Panc1 (cell line): ENCODE measurements at regions not wholly inside any gene's neighbourhood (a gene's known extent, or its start where the extent isn't known, plus 50 kb on each side); places are given as distances from the start of the nearest gene placed in this dataset.
"Not testable (repeated sequence)": the region's sequence is repeated elsewhere in the genome, so short reads cannot be mapped to it uniquely, and the experiment has no call there.

Experiments
- ATAC-seq: fragments of 200-7000 bp; cut with Tn5 transposase; 2 replicates; pipeline ENCODE4 v1.9.1; 2020; ENCODE audit warnings: mild to moderate bottlenecking, moderate library complexity
- BruUV-seq: library from RNA; stranded (reverse); fragments of 400-500 nt; replicated peaks from 2 replicates; lab custom pipeline; 2021; lab: Mats Ljungman, UMichigan
- CTCF ChIA-PET: fragments of 300-600 bp; sonication (Branson Sonifier 250); formaldehyde crosslinking; loops from one replicate; lab custom pipeline; 2022; ENCODE audit warnings: antibody characterized with exemption; lab: Charles Lee
- POLR2A ChIA-PET: fragments of 300-600 bp; sonication (Branson Sonifier 250); formaldehyde crosslinking; loops from one replicate; lab custom pipeline; 2022; ENCODE audit warnings: antibody characterized with exemption; lab: Charles Lee
- DNase-seq: peaks from one replicate; pipeline ENCODE4 v3.0.0-alpha.2; 2010; ENCODE audit warnings: low read depth, low spot score
- H3K27ac ChIP-seq: 2 replicates; pipeline ENCODE4 v1.5.1; 2011; ENCODE audit warnings: mild to moderate bottlenecking, low read length, inconsistent platforms
- H3K27me3 ChIP-seq: fragments of 200-500 bp; sonication (Bioruptor generic); 2 replicates; pipeline ENCODE4 v1.6.0; 2014; ENCODE audit warnings: low read length, inconsistent platforms; ENCODE audit not compliant: control insufficient read depth, insufficient read depth
- H3K36me3 ChIP-seq: fragments of 200-500 bp; sonication (Bioruptor generic); 2 replicates; pipeline ENCODE4 v1.5.1; 2014; ENCODE audit warnings: inconsistent platforms, mild to moderate bottlenecking, low read length, moderate library complexity; ENCODE audit not compliant: control insufficient read depth, insufficient read depth
- H3K4me1 ChIP-seq: 2 replicates; pipeline ENCODE4 v1.5.1; 2011; ENCODE audit warnings: inconsistent platforms, mild to moderate bottlenecking, low read length, moderate library complexity; ENCODE audit not compliant: control insufficient read depth, insufficient read depth
- H3K4me3 ChIP-seq, 2 experiments: 2 replicates each; pipeline ENCODE4 v1.5.1; 2011 to 2012; ENCODE audit warnings: low read depth in 2 of 2, low read length in 2 of 2, mild to moderate bottlenecking in 2 of 2, inconsistent platforms in 1 of 2, moderate library complexity in 1 of 2
- H3K9me3 ChIP-seq: fragments of 200-500 bp; sonication (Bioruptor generic); 2 replicates; pipeline ENCODE4 v1.5.1; 2014; ENCODE audit warnings: low read depth, mild to moderate bottlenecking, inconsistent platforms, low read length, moderate library complexity; ENCODE audit not compliant: control insufficient read depth, insufficient read depth
- CTCF ChIP-seq: fragments of 450-650 bp; IDR thresholded peaks from 2 replicates; pipeline ENCODE4 v1.5.1; 2017; ENCODE audit warnings: mild to moderate bottlenecking
- POLR2AphosphoS5 ChIP-seq: IDR thresholded peaks from 2 replicates; pipeline ENCODE4 v1.6.1; 2012; ENCODE audit warnings: mild to moderate bottlenecking, low read depth, low read length, moderate library complexity
- SIN3A ChIP-seq: IDR thresholded peaks from 2 replicates; pipeline ENCODE4 v1.6.1; 2012; ENCODE audit warnings: low read depth, mild to moderate bottlenecking, low read length, moderate library complexity, borderline replicate concordance; ENCODE audit not compliant: insufficient read depth
- TCF7L2 ChIP-seq: IDR thresholded peaks from 2 replicates; pipeline ENCODE4 v1.6.1; 2011; ENCODE audit warnings: mild to moderate bottlenecking, low read depth, low read length, inconsistent platforms
- in situ Hi-C: cut with HindIII; loops from 2 replicates; pipeline ENCODE4 v1.10.0; 2016; ENCODE audit warnings: low sequenced_read_pairs, low pct_unique_long_range_greater_than_20kb
- intact Hi-C: fragments of 100-400 bp; cut with micrococcal nuclease; formaldehyde crosslinking; loops from one replicate; pipeline ENCODE4 v1.10.0; 2022; ENCODE audit not compliant: unreplicated experiment
- TF ChIP-seq, protein P1 (sequence below), 2 experiments: IDR thresholded peaks; 2 replicates each; pipeline ENCODE4 v1.6.1; 2011 to 2012; ENCODE audit warnings: low read depth in 2 of 2, control low read depth in 1 of 2, low read length in 1 of 2, mild to moderate bottlenecking in 1 of 2, moderate library complexity in 1 of 2; ENCODE audit not compliant: insufficient read depth in 1 of 2

DNA sequence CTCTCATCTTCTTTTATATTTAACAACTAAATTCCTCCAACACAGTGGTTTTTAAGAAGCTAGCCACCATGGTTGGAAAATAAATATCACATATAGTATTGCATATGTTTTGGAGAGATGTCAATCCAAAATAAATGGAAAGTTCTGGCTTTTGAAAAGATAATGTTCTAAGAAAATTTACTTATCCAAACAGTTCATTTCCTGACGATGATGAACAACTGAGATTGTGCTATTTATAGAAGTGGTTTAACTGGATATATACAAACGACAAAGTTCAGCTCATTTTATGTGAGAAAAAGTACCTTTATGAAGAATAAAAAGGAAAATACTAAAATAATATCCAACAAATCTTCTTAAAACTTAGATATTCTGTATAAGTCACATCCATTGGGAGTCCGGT, 174.7 kb downstream of the MZT1 start:
- ATAC-seq (no peak), DNase-seq (no peak)
- Histone ChIP-seq H3K36me3 (no peaks in the 10 kb centered on the region), H3K4me1 (no peaks in the 10 kb centered on the region), H3K4me3 (no peak overlapping the region), H3K27me3 (no peaks in the 10 kb centered on the region), H3K27ac (no peak overlapping the region), H3K9me3 (no peaks in the 10 kb centered on the region)
- TF ChIP-seq POLR2AphosphoS5 (no peak), CTCF (no peak), SIN3A (no peak), TCF7L2 (no peak)
- TF ChIP-seq, protein P1, sequence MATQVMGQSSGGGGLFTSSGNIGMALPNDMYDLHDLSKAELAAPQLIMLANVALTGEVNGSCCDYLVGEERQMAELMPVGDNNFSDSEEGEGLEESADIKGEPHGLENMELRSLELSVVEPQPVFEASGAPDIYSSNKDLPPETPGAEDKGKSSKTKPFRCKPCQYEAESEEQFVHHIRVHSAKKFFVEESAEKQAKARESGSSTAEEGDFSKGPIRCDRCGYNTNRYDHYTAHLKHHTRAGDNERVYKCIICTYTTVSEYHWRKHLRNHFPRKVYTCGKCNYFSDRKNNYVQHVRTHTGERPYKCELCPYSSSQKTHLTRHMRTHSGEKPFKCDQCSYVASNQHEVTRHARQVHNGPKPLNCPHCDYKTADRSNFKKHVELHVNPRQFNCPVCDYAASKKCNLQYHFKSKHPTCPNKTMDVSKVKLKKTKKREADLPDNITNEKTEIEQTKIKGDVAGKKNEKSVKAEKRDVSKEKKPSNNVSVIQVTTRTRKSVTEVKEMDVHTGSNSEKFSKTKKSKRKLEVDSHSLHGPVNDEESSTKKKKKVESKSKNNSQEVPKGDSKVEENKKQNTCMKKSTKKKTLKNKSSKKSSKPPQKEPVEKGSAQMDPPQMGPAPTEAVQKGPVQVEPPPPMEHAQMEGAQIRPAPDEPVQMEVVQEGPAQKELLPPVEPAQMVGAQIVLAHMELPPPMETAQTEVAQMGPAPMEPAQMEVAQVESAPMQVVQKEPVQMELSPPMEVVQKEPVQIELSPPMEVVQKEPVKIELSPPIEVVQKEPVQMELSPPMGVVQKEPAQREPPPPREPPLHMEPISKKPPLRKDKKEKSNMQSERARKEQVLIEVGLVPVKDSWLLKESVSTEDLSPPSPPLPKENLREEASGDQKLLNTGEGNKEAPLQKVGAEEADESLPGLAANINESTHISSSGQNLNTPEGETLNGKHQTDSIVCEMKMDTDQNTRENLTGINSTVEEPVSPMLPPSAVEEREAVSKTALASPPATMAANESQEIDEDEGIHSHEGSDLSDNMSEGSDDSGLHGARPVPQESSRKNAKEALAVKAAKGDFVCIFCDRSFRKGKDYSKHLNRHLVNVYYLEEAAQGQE (IDR thresholded peaks at IDR 0.05; ENCODE audit: insufficient read depth in 1 of 2, low read depth in 2 of 2, low read length in 1 of 2) = no peak
- ChIA-PET POLR2A (interaction anchor here (0.6 kb wide), 1 partner anchor 47 kb away, joined by 11 read pairs; no protein-coding TSS in a partner anchor), CTCF (no interaction called here)
- intact Hi-C loops (no loop called here), in situ Hi-C loops (no loop called here)
- no TSS peak for BruUV-seq

DNA sequence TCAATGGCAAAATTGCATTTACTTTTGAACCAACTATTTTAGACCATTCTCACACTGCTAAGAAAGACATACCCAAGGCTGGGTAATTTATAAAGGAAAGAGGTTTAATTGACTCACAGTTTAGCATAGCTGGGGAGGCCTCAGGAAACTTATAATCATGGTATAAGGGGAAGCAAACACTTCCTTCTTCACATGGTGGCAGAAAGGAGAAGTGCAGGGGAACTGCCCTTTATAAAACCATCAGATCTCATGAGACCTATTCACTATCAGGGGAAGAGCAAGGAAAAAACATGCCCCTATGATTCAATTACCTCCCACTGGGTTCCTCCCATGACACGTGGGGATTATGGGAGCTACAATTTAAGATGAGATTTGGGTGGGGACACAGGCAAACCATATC, 181.5 kb downstream of the MZT1 start:
- DNase-seq, H3K27me3 ChIP-seq, in situ Hi-C loops, BruUV-seq, POLR2A ChIA-PET, ATAC-seq, H3K36me3 ChIP-seq, intact Hi-C loops, H3K4me1 ChIP-seq, H3K27ac ChIP-seq, H3K9me3 ChIP-seq, H3K4me3 ChIP-seq: not testable (repeated sequence)
- CTCF ChIA-PET = interaction anchor here (0.7 kb wide), 1 partner anchor 20 kb away, joined by 10 read pairs; no protein-coding TSS in a partner anchor

- ChIA-PET CTCF (no interaction called here), POLR2A (no interaction called here)
- no peak for TF ChIP-seq SIN3A
- no peak for TF ChIP-seq CTCF
- TF ChIP-seq TCF7L2 = no peak
- no peak for TF ChIP-seq POLR2AphosphoS5
- TF ChIP-seq, protein P1 (IDR thresholded peaks at IDR 0.05; ENCODE audit: insufficient read depth in 1 of 2, low read depth in 2 of 2, low read length in 1 of 2) = no peak
- Histone ChIP-seq H3K36me3 (no peaks in the 10 kb centered on the region), H3K4me1 (no peaks in the 10 kb centered on the region), H3K9me3 (no peaks in the 10 kb centered on the region), H3K27ac (no peak overlapping the region), H3K4me3 (no peak overlapping the region), H3K27me3 (no peaks in the 10 kb centered on the region)
- in situ Hi-C loops (no loop called here), intact Hi-C loops (no loop called here)
- ATAC-seq = no peak
- BruUV-seq = no TSS peak
- DNase-seq = no peak
Measured at GRCh38 chr13:72545030-72545719, 182.3 kb downstream of the MZT1 start.
